GM13976 (cell line): ENCODE measurements at regions not wholly inside any gene's neighbourhood (a gene's known extent, or its start where the extent isn't known, plus 50 kb on each side); places are given as distances from the start of the nearest gene placed in this dataset.

Source experiments
- DNase-seq: peaks from one replicate; pipeline ENCODE4 v3.0.0; 2012; ENCODE audit warnings: low spot score
- in situ Hi-C: fragments of 300-500 bp; cut with MboI; formaldehyde crosslinking; loops from one replicate; pipeline ENCODE4 v1.12.0; 2022; ENCODE audit warnings: low sequenced_read_pairs, mixed read lengths, inconsistent platforms; ENCODE audit not compliant: unreplicated experiment
- TF ChIP-seq, protein P1 (sequence below): IDR thresholded peaks from 2 replicates; pipeline ENCODE4 v1.5.1; 2012; ENCODE audit warnings: borderline replicate concordance, mild to moderate bottlenecking; ENCODE audit not compliant: insufficient read depth; ENCODE audit errors: extremely low read depth, missing control alignments, control extremely low read depth

DNA sequence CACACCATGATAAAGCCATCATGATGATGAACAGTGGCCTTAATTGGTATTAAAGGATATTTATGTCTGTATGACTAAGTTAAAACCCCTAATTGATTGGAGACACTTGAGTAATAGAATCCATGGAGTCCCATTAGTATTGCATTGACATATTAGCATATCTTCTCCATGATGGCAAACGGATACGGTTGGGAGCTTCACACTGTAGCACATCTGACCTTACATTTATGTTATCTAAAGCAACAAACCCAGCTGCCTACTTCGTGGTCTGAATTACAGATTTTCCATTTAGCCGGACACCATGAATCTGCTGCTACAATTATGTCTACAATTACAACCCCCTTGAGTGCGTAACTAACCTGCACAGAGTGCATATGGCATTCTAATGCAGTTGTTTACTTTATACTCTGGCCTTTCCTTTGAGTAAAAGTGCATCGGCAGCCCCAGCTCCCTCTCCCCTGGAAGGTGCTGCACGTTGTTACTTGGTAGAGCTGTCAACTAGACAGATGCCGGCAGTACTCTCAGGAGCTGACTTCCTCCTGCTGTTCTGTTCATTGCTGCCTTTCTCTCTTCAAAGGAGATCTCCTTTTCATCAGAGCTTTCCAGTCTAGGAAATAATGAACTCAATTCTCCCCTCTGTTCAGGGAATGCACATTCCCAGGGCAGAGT, 92.1 kb downstream of the LRRC30 start:
- TF ChIP-seq, protein P1, sequence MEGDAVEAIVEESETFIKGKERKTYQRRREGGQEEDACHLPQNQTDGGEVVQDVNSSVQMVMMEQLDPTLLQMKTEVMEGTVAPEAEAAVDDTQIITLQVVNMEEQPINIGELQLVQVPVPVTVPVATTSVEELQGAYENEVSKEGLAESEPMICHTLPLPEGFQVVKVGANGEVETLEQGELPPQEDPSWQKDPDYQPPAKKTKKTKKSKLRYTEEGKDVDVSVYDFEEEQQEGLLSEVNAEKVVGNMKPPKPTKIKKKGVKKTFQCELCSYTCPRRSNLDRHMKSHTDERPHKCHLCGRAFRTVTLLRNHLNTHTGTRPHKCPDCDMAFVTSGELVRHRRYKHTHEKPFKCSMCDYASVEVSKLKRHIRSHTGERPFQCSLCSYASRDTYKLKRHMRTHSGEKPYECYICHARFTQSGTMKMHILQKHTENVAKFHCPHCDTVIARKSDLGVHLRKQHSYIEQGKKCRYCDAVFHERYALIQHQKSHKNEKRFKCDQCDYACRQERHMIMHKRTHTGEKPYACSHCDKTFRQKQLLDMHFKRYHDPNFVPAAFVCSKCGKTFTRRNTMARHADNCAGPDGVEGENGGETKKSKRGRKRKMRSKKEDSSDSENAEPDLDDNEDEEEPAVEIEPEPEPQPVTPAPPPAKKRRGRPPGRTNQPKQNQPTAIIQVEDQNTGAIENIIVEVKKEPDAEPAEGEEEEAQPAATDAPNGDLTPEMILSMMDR = no peak
- in situ Hi-C loops = no loop called here

DNA sequence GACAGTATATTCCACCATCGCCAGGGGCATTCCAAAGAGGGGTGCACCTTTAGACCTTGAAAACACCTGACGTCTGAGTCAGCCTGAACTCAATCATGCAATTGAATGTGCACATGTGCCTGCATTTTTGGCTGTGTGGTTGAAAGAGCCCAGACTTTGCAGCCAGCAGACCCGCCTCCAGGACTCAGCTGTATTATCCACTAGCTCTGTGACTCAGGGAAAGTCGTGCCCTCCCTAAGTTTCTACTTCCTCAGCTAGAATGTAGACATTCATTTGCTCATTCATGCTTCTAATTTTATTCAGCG, 94.2 kb downstream of the LRRC30 start:
- TF ChIP-seq, protein P1 = no peak
- in situ Hi-C loops = loop anchor here (25.0 kb wide), 1 partner anchor 88 kb away; the partner anchor contains the start of gene LRRC30
- no peak for DNase-seq

More for the DNA sequence above, 92.1 kb downstream of the LRRC30 start:
- no peak for DNase-seq

DNA sequence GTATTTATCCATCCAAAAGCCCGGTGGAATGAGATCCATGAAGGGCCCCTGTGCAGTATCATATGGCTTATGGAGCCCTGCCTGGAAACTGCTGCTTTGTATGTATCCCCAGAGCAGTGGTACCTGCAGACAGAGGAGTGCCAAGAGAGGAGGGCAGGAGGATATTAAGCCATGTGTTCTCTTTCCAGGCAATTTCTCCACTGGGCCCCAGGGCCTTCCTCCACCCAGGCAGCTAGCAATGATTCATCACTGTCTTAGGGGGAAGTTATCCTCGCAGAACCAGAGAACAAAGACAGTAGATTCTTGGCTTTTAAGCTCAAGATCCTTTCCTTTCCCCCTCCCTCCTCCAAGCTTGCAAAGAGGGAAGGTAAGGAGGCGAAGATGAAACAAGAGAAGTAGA, 98.1 kb downstream of the LRRC30 start:
- in situ Hi-C loops = loop anchor here (25.0 kb wide), 1 partner anchor 92 kb away; the partner anchor contains the start of gene LRRC30
- no peak for DNase-seq
- TF ChIP-seq, protein P1 = no peak

- no peak for DNase-seq
- TF ChIP-seq, protein P1 = no peak
- in situ Hi-C loops = loop anchor here (25.0 kb wide), 1 partner anchor 95 kb away; the partner anchor contains the start of gene LRRC30
Observed at GRCh38 chr18:7332452-7332851, 101.6 kb downstream of the LRRC30 start.

GRCh38 chr18:7333025-7333562, 102.2 kb downstream of the LRRC30 start:
- in situ Hi-C loops = loop anchor here (25.0 kb wide), 1 partner anchor 96 kb away; the partner anchor contains the start of gene LRRC30
- TF ChIP-seq, protein P1 = no peak
- no peak for DNase-seq

- DNase-seq = no peak
- TF ChIP-seq, protein P1 = no peak
- in situ Hi-C loops = loop anchor here (25.0 kb wide), 1 partner anchor 98 kb away; the partner anchor contains the start of gene LRRC30
Observed at GRCh38 chr18:7334973-7335568, 104.2 kb downstream of the LRRC30 start.
